H9 (cell line): ENCODE measurements at regions not wholly inside any gene's neighbourhood (a gene's known extent, or its start where the extent isn't known, plus 50 kb on each side); places are given as distances from the start of the nearest gene placed in this dataset.

Source experiments
- DNase-seq: peaks from one replicate; pipeline ENCODE4 v3.0.0-alpha.2; 2017
- H2AFZ ChIP-seq: one replicate; pipeline ENCODE4 v1.6.1; 2013; ENCODE audit warnings: mild to moderate bottlenecking, low read length, control low read depth, moderate library complexity
- H2AK5ac ChIP-seq: 2 replicates; pipeline ENCODE4 v1.6.1; 2013; ENCODE audit warnings: low read length, control low read depth, mixed read lengths; ENCODE audit not compliant: insufficient read length
- H2BK120ac ChIP-seq: one replicate; pipeline ENCODE4 v1.6.1; 2013; ENCODE audit warnings: low read depth, mild to moderate bottlenecking, low read length, control low read depth, inconsistent platforms; ENCODE audit not compliant: poor library complexity, severe bottlenecking
- H2BK12ac ChIP-seq: 2 replicates; pipeline ENCODE4 v1.6.1; 2013; ENCODE audit warnings: low read length, control low read depth, mixed read lengths, low read depth; ENCODE audit not compliant: insufficient read length
- H2BK15ac ChIP-seq: 2 replicates; pipeline ENCODE4 v1.6.1; 2013; ENCODE audit warnings: low read depth, low read length, control low read depth
- H2BK20ac ChIP-seq: one replicate; pipeline ENCODE4 v1.6.1; 2013; ENCODE audit warnings: low read depth, mild to moderate bottlenecking, low read length, control low read depth, inconsistent platforms; ENCODE audit not compliant: poor library complexity, severe bottlenecking
- H2BK5ac ChIP-seq: 2 replicates; pipeline ENCODE4 v1.6.1; 2013; ENCODE audit warnings: low read length, control low read depth, mixed read lengths; ENCODE audit not compliant: insufficient read length
- H3K14ac ChIP-seq: 2 replicates; pipeline ENCODE4 v1.6.1; 2013; ENCODE audit warnings: low read length, control low read depth; ENCODE audit not compliant: insufficient read depth
- H3K18ac ChIP-seq: 2 replicates; pipeline ENCODE4 v1.6.1; 2013; ENCODE audit warnings: low read depth, mild to moderate bottlenecking, mixed read lengths, low read length, control low read depth; ENCODE audit not compliant: insufficient read length
- H3K23ac ChIP-seq: 2 replicates; pipeline ENCODE4 v1.6.1; 2013; ENCODE audit warnings: low read length, control low read depth, mixed read lengths, low read depth; ENCODE audit not compliant: insufficient read length
- H3K23me2 ChIP-seq: 2 replicates; pipeline ENCODE4 v1.6.1; 2013; ENCODE audit warnings: low read depth, mild to moderate bottlenecking, mixed read lengths, low read length, control low read depth; ENCODE audit not compliant: insufficient read length, poor library complexity, severe bottlenecking
- H3K27ac ChIP-seq: 2 replicates; pipeline ENCODE4 v1.5.1; 2013; ENCODE audit warnings: low read length, control low read depth, mixed read lengths, low read depth; ENCODE audit not compliant: insufficient read length
- H3K27me3 ChIP-seq: 2 replicates; pipeline ENCODE4 v1.6.1; 2013; ENCODE audit warnings: low read length, control low read depth, inconsistent platforms; ENCODE audit not compliant: insufficient read depth
- H3K4ac ChIP-seq: 2 replicates; pipeline ENCODE4 v1.6.1; 2013; ENCODE audit warnings: low read depth, mild to moderate bottlenecking, control low read depth, inconsistent platforms, low read length, moderate library complexity
- H3K4me1 ChIP-seq: 2 replicates; pipeline ENCODE4 v1.6.1; 2013; ENCODE audit warnings: low read length, control low read depth, inconsistent platforms; ENCODE audit not compliant: insufficient read depth
- H3K4me2 ChIP-seq: 2 replicates; pipeline ENCODE4 v1.6.1; 2013; ENCODE audit warnings: low read length, control low read depth, mixed read lengths; ENCODE audit not compliant: insufficient read length, insufficient read depth
- H3K56ac ChIP-seq: 2 replicates; pipeline ENCODE4 v1.6.1; 2013; ENCODE audit warnings: low read depth, mild to moderate bottlenecking, mixed read lengths, low read length, control low read depth; ENCODE audit not compliant: insufficient read length
- H3K79me1 ChIP-seq: 2 replicates; pipeline ENCODE4 v1.6.1; 2013; ENCODE audit warnings: low read depth, mild to moderate bottlenecking, moderate library complexity, low read length, control low read depth, inconsistent platforms; ENCODE audit not compliant: insufficient read depth, poor library complexity, severe bottlenecking
- H3K79me2 ChIP-seq: 2 replicates; pipeline ENCODE4 v1.6.1; 2013; ENCODE audit warnings: low read length, control low read depth, inconsistent platforms; ENCODE audit not compliant: insufficient read depth
- H3K9ac ChIP-seq: 2 replicates; pipeline ENCODE4 v1.6.1; 2013; ENCODE audit warnings: low read length, control low read depth, mixed read lengths; ENCODE audit not compliant: insufficient read length; ENCODE audit errors: extremely low read depth
- H3K9me3 ChIP-seq: one replicate; pipeline ENCODE4 v1.6.1; 2013; ENCODE audit warnings: low read depth, low read length, inconsistent platforms; ENCODE audit not compliant: control insufficient read depth
- H3T11ph ChIP-seq: one replicate; pipeline ENCODE4 v1.6.1; 2013; ENCODE audit warnings: mild to moderate bottlenecking, low read length, control low read depth, inconsistent platforms
- H4K20me1 ChIP-seq: one replicate; pipeline ENCODE4 v1.6.1; 2013; ENCODE audit not compliant: control insufficient read depth, insufficient read length, insufficient read depth
- H4K5ac ChIP-seq: 2 replicates; pipeline ENCODE4 v1.6.1; 2013; ENCODE audit warnings: low read depth, mild to moderate bottlenecking, mixed read lengths, low read length, control low read depth; ENCODE audit not compliant: insufficient read length
- H4K8ac ChIP-seq: replicated peaks from 2 replicates; pipeline ENCODE4 v1.6.1; 2013; ENCODE audit warnings: low read length, control low read depth, mixed read lengths, low read depth; ENCODE audit not compliant: insufficient read length
- H4K91ac ChIP-seq: 2 replicates; pipeline ENCODE4 v1.6.1; 2013; ENCODE audit warnings: low read depth, mild to moderate bottlenecking, moderate library complexity, mixed read lengths, low read length, control low read depth; ENCODE audit not compliant: insufficient read length
- H3K27ac Mint-ChIP-seq, 3 experiments: 2 replicates in 2 of 3; 3 replicates in 1 of 3; pipeline ENCODE4 v1.8.0; 2020 to 2021; ENCODE audit warnings: mixed read lengths in 3 of 3, mild to moderate bottlenecking in 1 of 3, moderate library complexity in 1 of 3
- H3K27me3 Mint-ChIP-seq: 2 replicates; pipeline ENCODE4 v1.8.0; 2021; ENCODE audit warnings: low read depth, mild to moderate bottlenecking, moderate library complexity, mixed read lengths
- H3K36me3 Mint-ChIP-seq, 3 experiments: 2 replicates in 2 of 3; 3 replicates in 1 of 3; pipeline ENCODE4 v1.8.0; 2020 to 2021; ENCODE audit warnings: low read depth in 3 of 3, mixed read lengths in 3 of 3; ENCODE audit not compliant: insufficient read depth in 1 of 3
- H3K4me1 Mint-ChIP-seq, 2 experiments: 2 replicates each; pipeline ENCODE4 v1.8.0; 2020; ENCODE audit warnings: mixed read lengths in 2 of 2
- H3K4me3 Mint-ChIP-seq, 2 experiments: 2 replicates in 1 of 2; 3 replicates in 1 of 2; pipeline ENCODE4 v1.8.0; 2020 to 2021; ENCODE audit warnings: mild to moderate bottlenecking in 2 of 2, mixed read lengths in 2 of 2, moderate library complexity in 1 of 2
- H3K9me3 Mint-ChIP-seq, 2 experiments: 2 replicates in 1 of 2; 3 replicates in 1 of 2; pipeline ENCODE4 v1.8.0; 2020; ENCODE audit warnings: mild to moderate bottlenecking in 2 of 2, mixed read lengths in 2 of 2, moderate library complexity in 1 of 2
- CTCF ChIP-seq: fragments of 200-600 bp; sonication (generic); conservative IDR thresholded peaks from 3 replicates; pipeline ENCODE4 v1.8.0; 2021; ENCODE audit warnings: antibody characterized with exemption, mild to moderate bottlenecking
- WGBS: extraction: QIAGEN DNeasy Blood & Tissue Kit; methylation state at CpG from one replicate; pipeline ENCODE4 v1.1.7; 2013; ENCODE audit warnings: missing lambda C conversion rate, low lambda C conversion rate, mixed read lengths; ENCODE audit not compliant: insufficient read length; ENCODE audit errors: extremely low coverage; 5-methylcytosine and 5-hydroxymethylcytosine counted together

GRCh38 chr2:190136259-190136658 is 73.7 kb upstream of the MSTN start:
- Histone ChIP-seq H3K23ac (no peak overlapping the region), H3K9ac (no peak overlapping the region), H3K23me2 (no peaks in the 10 kb centered on the region), H2BK5ac (no peak overlapping the region), H3K18ac (no peak overlapping the region), H3K56ac (no peak overlapping the region), H3K27ac (no peak overlapping the region), H3K79me1 (no peaks in the 10 kb centered on the region), H3K4me1 (no peaks in the 10 kb centered on the region), H3K4me2 (no peak overlapping the region), H4K8ac (no peak overlapping the region), H3K14ac (no peak overlapping the region), H3K9me3 (no peaks in the 10 kb centered on the region), H3K79me2 (no peaks in the 10 kb centered on the region), H2BK20ac (no peak overlapping the region), H3K4ac (no peak overlapping the region), H4K5ac (no peak overlapping the region), H3K27me3 (no peaks in the 10 kb centered on the region), H2BK15ac (no peak overlapping the region), H2AK5ac (no peak overlapping the region), H2BK120ac (no peak overlapping the region), H2BK12ac (no peak overlapping the region), H3T11ph (no peak overlapping the region), H4K20me1 (no peaks in the 10 kb centered on the region), H4K91ac (no peak overlapping the region), H2AFZ (no peak overlapping the region)
- WGBS: no CpG with 5 or more reads among the region's 1 CpG
- no peak overlapping the region for H3K4me3 Mint-ChIP-seq
- no peak overlapping the region for H3K27ac Mint-ChIP-seq
- H3K27me3 Mint-ChIP-seq: peaks cover 2% of the 10 kb centered on the region; the same call in 1 of the 2 replicates
- H3K9me3 Mint-ChIP-seq: peaks cover 26 to 27% of the 10 kb centered on the region in 2 experiments
- DNase-seq: no peak
- no peaks in the 10 kb centered on the region for H3K4me1 Mint-ChIP-seq
- peaks cover 14 to 24% (median 21%) of the 10 kb centered on the region in 3 experiments; a peak in 6 of 7 replicates for H3K36me3 Mint-ChIP-seq
- no peak for TF ChIP-seq CTCF
